ENCODE measurements at regions not wholly inside any gene's neighbourhood (a gene's known extent, or its start where the extent isn't known, plus 50 kb on each side); places are given as distances from the start of the nearest gene placed in this dataset.
"Not testable (repeated sequence)": the region's sequence is repeated elsewhere in the genome, so short reads cannot be mapped to it uniquely, and the experiment has no call there.

- no peak for DNase-seq
Measured at GRCh38 chr3:68676136-68676535, 256.2 kb downstream of the TAFA4 start.

- no peak for DNase-seq
Measured at GRCh38 chr3:68667346-68667745, 265.0 kb downstream of the TAFA4 start.

GRCh38 chr3:68666429-68667136, 265.8 kb downstream of the TAFA4 start:
- no peak for DNase-seq

DNA sequence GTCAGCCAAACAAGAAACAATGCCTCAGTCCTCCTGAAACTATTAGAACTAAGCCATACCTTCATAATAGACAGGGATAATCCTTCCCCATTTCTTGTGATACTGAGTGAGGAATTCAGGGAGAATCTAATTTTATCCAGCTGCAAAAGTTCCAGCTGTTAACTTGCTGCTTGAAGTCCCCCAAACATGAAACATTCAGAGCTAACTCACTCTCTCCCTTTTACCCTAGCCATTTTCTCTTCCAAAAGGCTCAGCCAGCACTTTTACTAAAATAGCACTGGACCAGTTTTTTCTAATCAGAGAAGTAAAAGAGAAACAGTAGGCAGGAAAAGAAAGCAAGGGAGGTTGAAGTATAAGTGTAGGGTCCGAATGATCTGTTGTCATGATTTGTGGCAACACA, 268.1 kb downstream of the TAFA4 start:
- no peak for DNase-seq

DNA sequence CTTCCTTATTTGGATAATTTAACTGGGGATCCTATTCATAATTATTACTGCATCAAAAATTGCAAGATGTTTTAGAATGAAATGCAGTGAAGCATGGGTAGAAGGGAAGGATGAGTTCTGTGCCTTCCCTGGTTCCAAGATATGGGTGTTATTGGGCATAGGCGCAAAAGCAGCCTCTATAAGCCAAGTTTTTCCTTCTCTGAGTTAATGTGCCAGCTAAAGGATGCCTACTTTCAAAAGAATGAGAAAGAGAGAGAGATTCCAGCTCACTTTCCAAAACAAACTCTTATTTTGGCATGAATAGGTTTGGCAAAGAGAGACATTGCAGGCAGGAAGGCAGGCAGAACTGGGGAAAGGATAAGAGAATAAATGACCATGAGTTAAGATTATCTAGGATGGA, 270.2 kb downstream of the TAFA4 start:
- DNase-seq, result no peak

GRCh38 chr3:68650657-68651056, 281.7 kb downstream of the TAFA4 start:
- DNase-seq, result not testable (repeated sequence)

GRCh38 chr3:68648494-68648893, 283.9 kb downstream of the TAFA4 start:
- DNase-seq, result no peak

DNA sequence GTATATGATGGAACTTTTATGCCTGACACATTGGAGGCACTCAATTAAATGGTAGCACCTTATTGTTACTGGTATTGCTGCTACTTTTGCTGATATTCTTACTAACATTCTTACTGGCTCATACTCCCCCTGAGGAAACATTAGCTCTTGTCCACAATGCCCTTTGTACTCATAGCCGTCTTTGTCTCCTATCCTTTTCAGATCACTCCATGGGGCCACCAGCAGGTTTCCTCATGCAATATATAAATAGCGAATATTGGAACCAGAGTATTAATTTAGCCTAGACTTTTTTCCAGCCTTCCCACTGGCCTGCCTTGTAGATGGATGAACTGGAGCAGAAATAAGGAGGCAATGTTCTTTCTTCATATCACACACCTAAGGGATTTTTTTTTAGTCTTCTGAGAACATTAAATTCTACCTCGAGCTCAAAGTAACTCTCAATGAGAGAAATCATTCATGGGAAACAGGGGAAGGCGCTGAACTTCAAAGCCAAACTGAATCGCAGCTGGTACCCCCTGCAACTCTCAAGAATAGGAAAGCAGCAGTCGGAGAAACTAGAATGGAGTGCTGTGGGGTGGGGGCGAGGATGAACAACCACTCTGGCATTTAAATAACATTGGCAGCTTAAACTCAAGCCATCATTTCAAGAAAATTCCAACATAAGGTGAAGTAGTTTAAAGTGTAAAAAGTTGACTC, 300.3 kb downstream of the TAFA4 start:
- DNase-seq, result no peak

DNA sequence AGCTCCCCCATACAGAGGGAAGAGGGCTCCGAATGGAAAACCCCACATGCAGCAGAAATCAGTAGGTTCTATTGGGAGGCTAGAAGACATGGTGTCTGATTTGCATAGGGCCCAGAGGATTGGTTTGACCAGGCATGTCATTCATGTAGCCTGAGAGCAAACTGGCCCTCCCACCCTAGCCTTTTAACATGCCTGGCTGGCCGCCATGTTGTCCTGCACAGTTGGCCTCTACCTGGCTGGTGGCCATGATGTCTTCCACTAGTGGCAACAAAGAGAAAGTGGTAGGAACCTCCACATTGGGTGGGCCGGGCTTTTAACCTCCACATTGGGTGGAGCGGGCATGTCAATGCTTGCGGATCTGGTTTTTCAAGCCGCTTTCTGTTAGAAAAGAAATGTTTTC, 312.1 kb downstream of the TAFA4 start:
- DNase-seq, result no peak

DNA sequence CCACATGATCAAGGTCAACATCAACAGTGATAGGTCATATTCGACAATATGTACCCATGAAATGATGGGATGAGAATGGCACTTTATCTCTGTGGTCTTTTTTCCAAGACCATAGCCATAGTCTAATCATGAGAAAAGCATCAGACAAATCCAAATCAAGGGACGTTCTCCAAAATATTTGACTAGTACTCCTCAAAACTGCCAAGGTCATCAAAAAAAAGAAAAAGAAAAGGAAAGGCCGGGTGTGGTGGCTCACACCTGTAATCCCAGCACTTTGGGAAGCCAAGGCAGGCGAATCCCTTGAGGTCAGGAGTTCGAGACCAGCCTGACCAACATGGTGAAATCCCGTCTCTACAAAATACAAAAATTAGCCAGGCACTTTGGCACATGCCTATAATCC, 318.3 kb downstream of the TAFA4 start:
- DNase-seq, result no peak

GRCh38 chr3:68571321-68571720, 361.0 kb downstream of the TAFA4 start:
- DNase-seq, result no peak

- no peak for DNase-seq
Measured at GRCh38 chr3:68560728-68561127, 371.6 kb downstream of the TAFA4 start.

DNA sequence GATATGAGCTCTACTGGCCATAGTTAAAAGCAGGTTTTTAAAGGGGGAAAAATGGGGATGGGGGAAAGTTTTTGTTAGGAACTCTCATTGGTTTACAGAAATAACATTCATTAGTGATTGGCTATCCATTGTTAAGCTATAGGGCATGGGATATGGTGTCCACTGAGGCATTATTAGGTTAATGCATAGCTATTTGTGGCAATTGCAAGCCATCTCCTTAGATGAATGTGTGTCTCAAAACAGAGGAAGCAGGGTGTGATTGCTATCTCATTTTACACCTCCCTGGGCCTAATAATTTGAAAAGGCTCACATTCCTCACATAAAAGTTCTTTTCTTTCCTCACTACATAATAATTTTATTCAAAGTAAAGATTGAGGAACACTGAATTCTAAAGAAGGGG, 396.6 kb downstream of the TAFA4 start:
- DNase-seq, result no peak

GRCh38 chr3:68523330-68523729, 409.0 kb downstream of the TAFA4 start:
- DNase-seq, result no peak

DNA sequence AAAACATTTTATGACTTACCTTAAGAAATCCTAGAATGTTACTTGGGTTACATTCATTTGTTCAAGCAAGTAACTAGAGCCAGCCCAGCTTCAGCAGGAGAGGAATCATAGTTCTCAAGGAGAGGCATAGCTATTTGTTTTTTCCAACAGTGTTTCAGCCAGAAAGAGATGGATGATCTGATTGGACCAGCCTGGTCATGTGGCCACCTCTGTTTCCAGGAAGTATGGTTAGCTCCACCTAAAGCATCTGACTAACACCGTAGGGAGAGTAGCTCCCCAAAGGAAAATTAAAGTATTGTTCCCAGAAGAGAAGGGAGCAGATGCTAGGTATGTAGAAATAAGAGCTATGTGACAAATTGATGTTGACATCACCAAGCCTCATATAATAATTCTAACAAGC, 417.1 kb downstream of the TAFA4 start:
- DNase-seq, result no peak

DNA sequence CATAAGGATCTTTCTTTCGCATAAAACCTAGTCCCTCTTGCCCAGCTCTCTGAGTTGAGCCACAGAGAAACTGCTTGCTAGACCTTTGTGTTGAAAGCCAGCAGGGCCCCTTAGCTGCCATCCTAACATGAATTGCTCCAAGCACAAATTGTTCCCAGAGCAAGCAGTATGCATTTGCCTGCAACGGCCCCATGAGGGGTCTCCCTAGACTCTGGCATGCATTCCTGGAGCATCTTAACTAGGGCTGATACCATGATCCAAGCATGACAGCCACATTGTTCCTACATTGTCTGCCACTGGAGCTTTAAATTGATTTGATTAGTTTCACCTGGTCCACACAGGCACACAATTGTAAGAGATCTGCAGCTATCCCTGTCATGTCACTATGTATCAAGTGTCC, 428.1 kb downstream of the TAFA4 start:
- DNase-seq, result no peak

GRCh38 chr3:68485845-68486244, 446.5 kb downstream of the TAFA4 start:
- DNase-seq, result not testable (repeated sequence)

DNA sequence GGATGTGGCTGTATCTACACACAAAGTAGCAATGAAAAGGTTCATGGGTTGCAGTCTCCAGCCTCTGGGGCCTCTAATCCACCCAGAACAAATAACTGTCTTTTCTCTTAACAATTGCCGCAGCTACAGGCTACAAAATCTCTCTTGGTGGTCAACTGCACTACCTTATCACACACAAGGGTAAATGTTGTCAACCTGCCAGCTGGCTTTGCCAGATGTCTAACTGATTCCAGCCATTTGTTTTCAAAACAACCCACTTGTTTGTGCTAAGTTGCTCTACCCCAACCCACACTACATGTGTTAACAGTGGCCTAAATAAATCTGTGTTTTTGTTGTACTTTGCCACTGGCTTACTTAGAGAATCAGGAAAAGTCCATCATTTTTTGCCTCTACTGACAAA, 447.3 kb downstream of the TAFA4 start:
- DNase-seq, result no peak

- no peak for DNase-seq
Measured at GRCh38 chr3:68483601-68484000, 448.7 kb downstream of the TAFA4 start.

DNA sequence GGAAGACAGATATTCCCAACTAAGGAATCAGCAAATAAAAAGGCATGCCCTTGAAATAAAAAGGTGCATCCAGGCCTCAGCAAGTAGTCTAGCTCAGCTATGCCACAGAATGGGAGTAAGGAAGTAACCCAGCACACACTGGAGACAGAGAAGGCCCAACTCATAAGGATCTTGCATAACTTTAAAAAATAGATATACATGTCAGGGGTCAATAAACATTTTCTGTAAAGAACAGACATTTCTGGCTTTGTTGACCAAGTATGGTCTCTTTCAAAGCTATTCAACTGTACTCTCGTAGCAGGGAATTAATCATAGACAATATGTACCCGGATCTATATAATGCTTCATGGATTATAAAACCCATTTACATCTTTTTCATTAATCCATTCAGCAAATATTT, 449.3 kb downstream of the TAFA4 start:
- no peak for DNase-seq

GRCh38 chr3:68482565-68482964, 449.8 kb downstream of the TAFA4 start:
- DNase-seq, result no peak

DNA sequence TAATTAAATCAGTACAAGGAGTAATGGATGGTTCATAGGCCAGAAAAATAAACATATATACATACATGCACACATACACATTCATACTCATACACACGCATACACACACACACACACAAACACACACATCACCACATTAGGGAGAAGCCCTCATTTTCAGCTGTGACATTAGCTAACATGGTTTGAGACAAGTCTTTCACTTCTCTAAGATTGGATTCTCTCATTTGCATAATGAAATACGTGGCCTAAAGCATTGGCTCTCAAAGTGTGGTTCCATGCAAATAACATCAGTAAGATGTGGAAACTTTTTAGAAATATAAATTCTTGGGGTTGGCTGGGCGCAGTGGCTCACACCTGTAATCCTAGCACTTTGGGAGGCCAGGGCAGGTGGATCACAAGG, 452.6 kb downstream of the TAFA4 start:
- no peak for DNase-seq

- DNase-seq, result no peak
Measured at GRCh38 chr3:68468695-68469375, 463.5 kb downstream of the TAFA4 start.
